ENCODE measurements at regions not wholly inside any gene's neighbourhood (a gene's known extent, or its start where the extent isn't known, plus 50 kb on each side); places are given as distances from the start of the nearest gene placed in this dataset.
"Not testable (repeated sequence)": the region's sequence is repeated elsewhere in the genome, so short reads cannot be mapped to it uniquely, and the experiment has no call there.

- Histone ChIP-seq H3K4me1 (ENCODE audit: control insufficient read depth, insufficient read depth, low read length) (peaks cover 14% of the 10 kb centered on the region), H3K27me3 (replicated peaks; ENCODE audit: control insufficient read depth, insufficient read depth, low read length) (no peaks in the 10 kb centered on the region), H3K9ac (ENCODE audit: low read length) (no peak overlapping the region), H3K9me3 (ENCODE audit: control insufficient read depth, low read length) (no peaks in the 10 kb centered on the region), H3K4me3 (ENCODE audit: low read length) (no peak overlapping the region), H3K36me3 (ENCODE audit: control insufficient read depth, insufficient read depth, low read length, severe bottlenecking) (no peaks in the 10 kb centered on the region)
- no peak for DNase-seq (ENCODE audit: low read depth)
Observed at GRCh38 chr4:26181616-26182015, 139.2 kb upstream of the RBPJ start.

- Histone ChIP-seq H3K4me1 (ENCODE audit: control insufficient read depth, insufficient read depth, low read length) (peaks cover 12% of the 10 kb centered on the region), H3K4me3 (ENCODE audit: low read length) (no peak overlapping the region), H3K9ac (ENCODE audit: low read length) (no peak overlapping the region), H3K36me3 (ENCODE audit: control insufficient read depth, insufficient read depth, low read length, severe bottlenecking) (no peaks in the 10 kb centered on the region), H3K27me3 (replicated peaks; ENCODE audit: control insufficient read depth, insufficient read depth, low read length) (no peaks in the 10 kb centered on the region), H3K9me3 (ENCODE audit: control insufficient read depth, low read length) (no peaks in the 10 kb centered on the region)
- DNase-seq (ENCODE audit: low read depth), result no peak
Observed at GRCh38 chr4:26183017-26183416, 137.8 kb upstream of the RBPJ start.

- Histone ChIP-seq H3K9me3 (ENCODE audit: control insufficient read depth, low read length) (no peaks in the 10 kb centered on the region), H3K9ac (ENCODE audit: low read length) (no peak overlapping the region), H3K4me1 (ENCODE audit: control insufficient read depth, insufficient read depth, low read length) (peaks cover 6% of the 10 kb centered on the region), H3K4me3 (ENCODE audit: low read length) (no peak overlapping the region), H3K27me3 (replicated peaks; ENCODE audit: control insufficient read depth, insufficient read depth, low read length) (no peaks in the 10 kb centered on the region), H3K36me3 (ENCODE audit: control insufficient read depth, insufficient read depth, low read length, severe bottlenecking) (no peaks in the 10 kb centered on the region)
- DNase-seq (ENCODE audit: low read depth), result no peak
Observed at GRCh38 chr4:26185436-26185835, 135.4 kb upstream of the RBPJ start.

- Histone ChIP-seq H3K4me1 (ENCODE audit: control insufficient read depth, insufficient read depth, low read length) (no peaks in the 10 kb centered on the region), H3K9me3 (ENCODE audit: control insufficient read depth, low read length) (no peaks in the 10 kb centered on the region), H3K4me3 (ENCODE audit: low read length) (no peak overlapping the region), H3K9ac (ENCODE audit: low read length) (no peak overlapping the region), H3K27me3 (replicated peaks; ENCODE audit: control insufficient read depth, insufficient read depth, low read length) (no peaks in the 10 kb centered on the region), H3K36me3 (ENCODE audit: control insufficient read depth, insufficient read depth, low read length, severe bottlenecking) (no peaks in the 10 kb centered on the region)
- no peak for DNase-seq (ENCODE audit: low read depth)
Observed at GRCh38 chr4:26191353-26191752, 129.5 kb upstream of the RBPJ start.

- no peak for DNase-seq (ENCODE audit: low read depth)
- Histone ChIP-seq H3K9ac (ENCODE audit: low read length) (no peak overlapping the region), H3K36me3 (ENCODE audit: control insufficient read depth, insufficient read depth, low read length, severe bottlenecking) (no peaks in the 10 kb centered on the region), H3K4me3 (ENCODE audit: low read length) (no peak overlapping the region), H3K27me3 (replicated peaks; ENCODE audit: control insufficient read depth, insufficient read depth, low read length) (no peaks in the 10 kb centered on the region), H3K9me3 (ENCODE audit: control insufficient read depth, low read length) (no peaks in the 10 kb centered on the region), H3K4me1 (ENCODE audit: control insufficient read depth, insufficient read depth, low read length) (peaks cover 3% of the 10 kb centered on the region)
Observed at GRCh38 chr4:26192899-26193869, 127.6 kb upstream of the RBPJ start.

- Histone ChIP-seq H3K9me3 (ENCODE audit: control insufficient read depth, low read length) (no peaks in the 10 kb centered on the region), H3K36me3 (ENCODE audit: control insufficient read depth, insufficient read depth, low read length, severe bottlenecking) (no peaks in the 10 kb centered on the region), H3K27me3 (replicated peaks; ENCODE audit: control insufficient read depth, insufficient read depth, low read length) (no peaks in the 10 kb centered on the region), H3K4me3 (ENCODE audit: low read length) (no peak overlapping the region), H3K9ac (ENCODE audit: low read length) (no peak overlapping the region), H3K4me1 (ENCODE audit: control insufficient read depth, insufficient read depth, low read length) (peaks cover 9% of the 10 kb centered on the region)
- DNase-seq (ENCODE audit: low read depth), result no peak
Observed at GRCh38 chr4:26194764-26195163, 126.0 kb upstream of the RBPJ start.

GRCh38 chr4:26196567-26196966 is 124.2 kb upstream of the RBPJ start:
- DNase-seq (ENCODE audit: low read depth), result no peak

GRCh38 chr4:26197018-26197779 is 123.6 kb upstream of the RBPJ start:
- Histone ChIP-seq H3K4me1 (ENCODE audit: control insufficient read depth, insufficient read depth, low read length) (peaks cover 9% of the 10 kb centered on the region), H3K36me3 (ENCODE audit: control insufficient read depth, insufficient read depth, low read length, severe bottlenecking) (no peaks in the 10 kb centered on the region), H3K9me3 (ENCODE audit: control insufficient read depth, low read length) (no peaks in the 10 kb centered on the region), H3K27me3 (replicated peaks; ENCODE audit: control insufficient read depth, insufficient read depth, low read length) (no peaks in the 10 kb centered on the region), H3K9ac (ENCODE audit: low read length) (no peak overlapping the region), H3K4me3 (ENCODE audit: low read length) (no peak overlapping the region)
- peak; percentile 60 for DNase-seq (ENCODE audit: low read depth)

More at GRCh38 chr4:26196567-26196966, 124.2 kb upstream of the RBPJ start:
- no peak overlapping the region for H3K4me3 ChIP-seq (ENCODE audit: low read length)
- no peaks in the 10 kb centered on the region for H3K27me3 ChIP-seq (replicated peaks; ENCODE audit: control insufficient read depth, insufficient read depth, low read length)
- no peaks in the 10 kb centered on the region for H3K36me3 ChIP-seq (ENCODE audit: control insufficient read depth, insufficient read depth, low read length, severe bottlenecking)
- no peaks in the 10 kb centered on the region for H3K9me3 ChIP-seq (ENCODE audit: control insufficient read depth, low read length)
- H3K4me1 ChIP-seq (ENCODE audit: control insufficient read depth, insufficient read depth, low read length), result peaks cover 9% of the 10 kb centered on the region
- H3K9ac ChIP-seq (ENCODE audit: low read length), result no peak overlapping the region

- not testable (repeated sequence) for DNase-seq (ENCODE audit: low read depth); H3K9ac ChIP-seq (ENCODE audit: low read length); H3K9me3 ChIP-seq (ENCODE audit: control insufficient read depth, low read length); H3K36me3 ChIP-seq (ENCODE audit: control insufficient read depth, insufficient read depth, low read length, severe bottlenecking); H3K4me1 ChIP-seq (ENCODE audit: control insufficient read depth, insufficient read depth, low read length); H3K27me3 ChIP-seq (replicated peaks; ENCODE audit: control insufficient read depth, insufficient read depth, low read length); H3K4me3 ChIP-seq (ENCODE audit: low read length)
Observed at GRCh38 chr4:26198931-26199330, 121.9 kb upstream of the RBPJ start.

GRCh38 chr4:26199596-26199995 is 121.2 kb upstream of the RBPJ start:
- Histone ChIP-seq H3K4me1 (ENCODE audit: control insufficient read depth, insufficient read depth, low read length) (peaks cover 13% of the 10 kb centered on the region), H3K27me3 (replicated peaks; ENCODE audit: control insufficient read depth, insufficient read depth, low read length) (no peaks in the 10 kb centered on the region), H3K36me3 (ENCODE audit: control insufficient read depth, insufficient read depth, low read length, severe bottlenecking) (no peaks in the 10 kb centered on the region)

GRCh38 chr4:26201120-26201519 is 119.7 kb upstream of the RBPJ start:
- peaks cover 22% of the 10 kb centered on the region for H3K4me1 ChIP-seq (ENCODE audit: control insufficient read depth, insufficient read depth, low read length)
- H3K36me3 ChIP-seq (ENCODE audit: control insufficient read depth, insufficient read depth, low read length, severe bottlenecking), result no peaks in the 10 kb centered on the region
- H3K27me3 ChIP-seq (replicated peaks; ENCODE audit: control insufficient read depth, insufficient read depth, low read length), result no peaks in the 10 kb centered on the region
- H3K9me3 ChIP-seq (ENCODE audit: control insufficient read depth, low read length), result no peaks in the 10 kb centered on the region
- peak; percentile 58 for DNase-seq (ENCODE audit: low read depth)
- no peak overlapping the region for H3K4me3 ChIP-seq (ENCODE audit: low read length)
- no peak overlapping the region for H3K9ac ChIP-seq (ENCODE audit: low read length)

More at GRCh38 chr4:26199596-26199995, 121.2 kb upstream of the RBPJ start:
- Histone ChIP-seq H3K9me3 (ENCODE audit: control insufficient read depth, low read length) (no peaks in the 10 kb centered on the region), H3K9ac (ENCODE audit: low read length) (no peak overlapping the region), H3K4me3 (ENCODE audit: low read length) (no peak overlapping the region)
- DNase-seq (ENCODE audit: low read depth), result no peak
